ENCODE measurements at regions not wholly inside any gene's neighbourhood (a gene's known extent, or its start where the extent isn't known, plus 50 kb on each side); places are given as distances from the start of the nearest gene placed in this dataset.

DNA sequence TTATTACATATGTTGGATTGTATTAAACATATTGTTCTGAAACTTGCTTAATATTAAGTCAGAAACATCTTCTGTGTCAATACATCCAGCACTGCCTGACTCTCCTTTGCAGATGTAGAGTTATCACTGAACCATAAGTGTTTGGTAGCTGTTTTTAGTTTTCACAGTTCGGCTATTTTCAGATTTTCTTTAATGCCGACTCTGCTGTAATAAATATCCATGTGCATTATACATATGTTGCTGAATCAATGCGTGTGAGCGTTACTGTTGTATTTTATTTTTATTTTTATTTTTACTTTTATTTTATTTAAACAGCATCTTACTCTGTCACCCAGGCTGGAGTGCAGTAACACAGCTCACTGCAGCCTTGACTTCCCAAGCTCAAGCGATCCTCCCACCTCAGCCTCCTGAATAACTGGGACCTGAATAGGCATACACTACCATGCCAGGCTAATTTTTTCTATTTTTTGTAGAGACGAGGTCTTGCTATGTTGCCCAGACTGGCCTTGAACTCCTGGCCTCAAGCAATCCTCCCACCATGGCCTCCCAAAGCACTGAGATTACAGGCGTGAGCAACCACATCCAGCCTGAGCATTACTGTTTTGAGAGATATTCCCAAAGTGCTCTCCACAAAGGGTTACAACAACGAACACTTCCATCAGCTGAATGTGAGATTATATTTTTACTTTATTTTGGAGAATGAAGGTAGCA lies 50.7 kb upstream of the NOCT start:
- DNase-seq: no peak

GRCh38 chr4:138963412-138963811 lies 52.2 kb upstream of the NOCT start:
- no peak for DNase-seq

- no peak for DNase-seq
Observed at GRCh38 chr4:138961664-138962063, 53.9 kb upstream of the NOCT start.

DNA sequence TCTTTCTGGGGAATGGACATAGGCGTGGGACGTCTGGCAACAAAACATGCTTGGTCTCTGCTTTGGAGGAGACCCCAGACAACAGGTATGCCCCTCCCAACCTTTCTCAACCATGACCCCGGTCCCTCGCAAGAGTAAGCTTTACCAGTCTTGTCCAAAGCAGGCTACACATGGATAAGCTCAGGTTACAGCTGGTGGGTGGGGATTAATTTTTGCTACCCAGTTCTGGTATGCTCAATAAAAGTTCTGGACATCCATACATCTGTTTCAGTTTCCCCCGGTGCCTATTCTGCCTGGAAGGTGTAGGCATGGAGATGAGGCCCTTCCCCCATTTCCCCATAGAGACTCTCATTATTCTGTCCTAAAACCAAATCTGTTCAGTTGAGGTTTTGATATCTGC lies 54.5 kb upstream of the NOCT start:
- DNase-seq: no peak

- no peak for DNase-seq
Observed at GRCh38 chr4:138960175-138960710, 55.3 kb upstream of the NOCT start.

DNA sequence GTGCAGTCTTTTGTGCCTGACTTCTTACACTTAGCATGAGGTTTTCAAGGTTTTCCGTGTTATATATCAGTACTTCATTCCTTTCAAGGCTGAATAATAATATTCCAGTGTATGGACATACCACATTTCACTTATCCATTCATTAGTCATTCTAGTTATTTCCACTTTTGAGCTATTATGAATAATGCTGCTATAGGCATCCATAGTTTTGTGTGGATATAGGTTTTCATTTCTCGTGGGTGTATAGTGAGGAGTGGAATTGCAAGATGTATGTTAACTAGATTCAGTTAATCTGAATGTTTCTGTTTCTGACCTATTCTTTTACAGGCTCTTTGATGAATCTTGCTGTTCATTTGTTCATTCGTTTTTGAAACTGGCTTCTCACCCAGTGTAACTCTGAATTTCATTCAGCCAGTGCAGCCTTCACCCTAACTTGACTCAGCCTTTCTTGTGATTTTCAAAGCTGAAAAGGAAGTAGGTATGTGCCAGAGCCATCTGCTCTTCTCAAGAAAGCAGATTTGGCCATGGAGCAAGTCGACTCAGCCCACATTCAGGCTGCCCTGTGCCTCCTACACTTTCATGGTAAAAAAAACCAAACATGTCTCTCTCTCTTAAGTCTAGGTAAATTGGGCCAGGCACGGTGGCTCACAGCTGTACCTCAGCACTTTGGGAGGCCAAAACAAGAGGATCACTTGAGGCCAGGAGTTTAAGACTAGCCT lies 56.3 kb upstream of the NOCT start:
- DNase-seq: peak; percentile 71

DNA sequence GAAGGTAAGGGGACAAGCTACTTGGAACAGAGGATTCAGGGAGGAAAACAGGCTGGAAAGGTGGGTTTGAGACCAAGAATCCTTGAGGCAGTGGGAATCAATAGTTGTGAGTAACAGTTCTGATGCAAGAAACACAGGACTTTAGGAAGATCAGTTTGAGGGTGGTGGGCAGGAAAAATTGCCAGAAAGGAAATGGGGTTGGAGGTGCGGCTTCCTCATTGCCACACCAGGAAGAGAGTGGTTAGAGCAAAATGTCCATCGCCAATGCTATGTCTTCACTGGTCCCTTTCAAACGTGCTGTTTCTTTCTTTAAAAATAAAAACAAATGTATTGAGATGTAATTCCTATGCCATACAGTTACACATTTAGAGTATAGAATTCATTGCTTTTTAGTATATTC lies 57.1 kb upstream of the NOCT start:
- peak; percentile 86 for DNase-seq

GRCh38 chr4:138957302-138957701 lies 58.3 kb upstream of the NOCT start:
- DNase-seq: no peak

DNA sequence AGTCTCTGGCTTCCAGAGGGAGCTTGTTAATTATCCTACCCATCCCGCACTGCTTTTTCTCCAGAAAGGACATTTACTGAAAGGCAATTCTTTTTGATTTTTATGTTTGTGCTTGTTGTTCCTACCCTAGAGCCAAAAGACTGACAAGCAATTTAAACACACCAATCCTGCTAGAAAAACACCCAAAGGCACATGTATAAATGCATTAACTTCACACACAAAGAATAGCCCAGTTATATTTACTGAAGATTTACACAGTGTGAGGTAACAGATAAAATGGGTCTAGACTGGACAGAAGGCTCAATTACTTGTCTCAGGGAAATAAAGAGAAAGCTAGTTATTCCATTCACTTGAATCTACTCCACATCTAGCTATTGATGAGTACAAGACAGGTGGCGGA lies 61.2 kb upstream of the NOCT start:
- DNase-seq: no peak

DNA sequence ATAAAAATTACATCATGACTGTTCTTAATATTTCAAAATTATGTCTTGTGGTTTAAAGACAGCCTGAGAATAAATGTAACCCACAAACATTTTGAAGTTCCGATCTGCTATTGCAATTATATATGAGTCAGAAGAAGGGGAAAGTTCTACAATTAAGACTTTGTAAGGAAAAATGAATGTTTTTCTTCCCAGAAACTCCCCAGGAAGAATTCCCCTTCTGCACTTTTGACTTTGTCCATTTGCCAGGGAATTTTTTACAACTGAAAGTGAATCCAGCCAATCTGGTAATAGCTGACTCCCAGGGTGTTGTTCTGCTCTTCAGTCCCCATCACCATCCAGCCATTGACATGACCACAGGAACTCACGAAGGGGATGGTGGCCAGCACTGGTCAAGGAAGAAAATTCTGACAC lies 61.6 kb upstream of the NOCT start:
- DNase-seq: no peak

- DNase-seq: no peak
Observed at GRCh38 chr4:138952411-138952810, 63.2 kb upstream of the NOCT start.

DNA sequence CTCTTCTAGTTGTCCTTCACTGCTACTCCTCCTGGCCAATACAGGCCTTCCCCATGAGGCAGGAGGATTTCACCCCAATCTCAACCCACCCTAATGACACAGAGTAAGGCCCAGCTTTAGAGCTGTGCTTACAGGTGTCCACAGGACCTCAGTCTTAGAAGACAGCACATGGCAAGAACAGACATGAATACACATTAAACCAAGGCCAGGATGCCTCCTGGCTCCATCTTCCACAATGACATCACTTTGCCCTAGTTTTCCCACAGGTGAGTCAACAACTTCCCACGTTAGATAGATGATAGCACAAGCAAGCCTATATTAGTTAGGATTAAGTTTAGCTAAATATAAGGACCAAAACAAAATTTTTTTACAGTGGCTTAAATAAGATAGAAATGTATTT lies 63.8 kb upstream of the NOCT start:
- DNase-seq: no peak

DNA sequence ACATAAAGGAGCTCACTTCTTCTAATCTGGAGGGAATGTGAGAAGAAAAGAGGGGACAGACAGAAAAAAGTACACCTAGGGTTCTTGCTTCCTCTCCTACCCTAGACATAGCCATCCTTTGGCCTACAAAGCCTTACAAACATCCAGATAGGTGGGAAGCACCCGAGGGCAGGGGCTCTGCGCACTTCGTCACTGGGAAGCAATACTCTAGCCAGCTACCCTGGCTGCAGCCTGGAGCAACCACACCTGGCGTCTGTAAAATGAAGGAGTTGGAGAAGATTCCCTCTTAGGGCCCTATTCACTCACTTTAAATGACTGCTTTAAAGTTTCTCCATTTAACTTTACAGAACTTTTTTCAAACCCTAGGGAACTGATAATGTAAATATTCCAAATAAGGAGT lies 65.7 kb upstream of the NOCT start:
- no peak for DNase-seq

DNA sequence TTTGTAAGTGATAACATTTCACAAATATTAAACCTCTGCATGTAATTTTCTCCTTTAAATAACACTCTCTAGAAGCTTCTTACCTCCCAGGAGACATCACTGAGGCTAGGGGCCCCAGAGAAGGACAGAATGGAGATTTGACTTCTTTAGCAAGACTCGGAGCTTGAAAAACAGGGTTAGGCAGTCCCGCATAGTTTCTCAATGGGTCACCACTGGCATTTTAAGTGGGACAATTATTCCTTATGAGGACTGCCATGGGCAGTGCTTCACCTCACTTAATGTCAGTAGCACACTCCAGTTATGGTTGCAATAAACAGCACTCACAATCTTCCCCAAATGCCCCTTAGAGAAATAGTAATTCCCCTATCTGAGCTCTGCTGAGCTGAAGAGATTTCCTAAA lies 66.7 kb upstream of the NOCT start:
- no peak for DNase-seq

DNA sequence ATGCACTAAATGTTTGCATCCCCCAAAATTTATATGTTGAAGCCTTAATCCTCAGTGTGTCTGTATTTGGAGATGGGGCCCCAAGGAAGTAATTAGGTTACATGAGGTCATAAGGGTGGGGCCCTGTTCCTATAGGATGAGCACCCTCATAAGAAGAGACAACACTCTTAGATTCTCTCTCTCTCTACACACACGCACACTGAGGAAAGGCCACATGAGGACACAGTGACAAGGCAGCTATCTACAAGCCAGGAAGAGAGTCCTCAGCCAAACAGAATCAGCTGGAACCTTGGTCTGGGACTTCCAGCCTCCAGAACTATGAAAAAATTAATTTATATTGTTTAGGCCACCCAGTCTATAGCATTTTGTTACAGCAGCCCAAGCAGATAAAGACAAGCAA lies 69.3 kb upstream of the NOCT start:
- DNase-seq: no peak

- DNase-seq: no peak
Observed at GRCh38 chr4:138945840-138946239, 69.7 kb upstream of the NOCT start.

- DNase-seq: no peak
Observed at GRCh38 chr4:138945401-138945800, 70.2 kb upstream of the NOCT start.

DNA sequence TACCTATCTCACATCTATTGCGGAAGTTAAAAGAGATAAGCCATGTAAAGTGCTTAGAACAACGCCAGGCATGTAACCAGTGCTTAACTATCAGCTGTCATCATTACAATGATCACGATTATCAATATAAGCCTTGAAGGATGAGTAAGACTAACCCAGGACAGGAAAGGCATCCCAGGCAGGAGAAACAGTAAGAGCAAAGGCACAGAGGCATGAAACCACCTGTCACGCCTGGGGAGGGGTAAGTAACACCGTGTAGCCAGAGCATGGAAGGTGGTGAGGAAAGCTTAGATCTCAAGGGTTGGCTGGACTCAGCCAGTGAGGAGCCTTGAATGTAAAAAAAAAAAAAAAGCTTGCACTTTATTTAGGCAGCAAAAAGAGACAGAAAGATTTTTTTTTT lies 71.7 kb upstream of the NOCT start:
- no peak for DNase-seq

DNA sequence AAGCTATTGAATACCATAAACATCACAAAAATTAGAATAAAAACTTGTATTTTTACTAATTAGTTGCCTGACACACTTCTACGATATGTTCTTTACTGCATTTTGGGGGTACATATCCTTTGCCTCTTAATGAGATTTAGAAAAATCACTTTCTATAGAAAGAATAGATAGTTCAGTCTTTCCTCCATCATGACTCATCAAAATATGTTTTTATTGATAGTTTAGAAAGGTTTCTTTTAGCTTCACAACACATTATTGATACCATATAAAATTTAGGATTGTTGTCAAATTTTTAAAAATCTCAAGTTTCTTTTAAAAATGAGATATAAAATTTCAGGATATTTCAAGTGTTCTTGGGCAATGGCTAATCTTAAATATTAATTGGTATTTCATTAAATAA lies 74.5 kb upstream of the NOCT start:
- no peak for DNase-seq

DNA sequence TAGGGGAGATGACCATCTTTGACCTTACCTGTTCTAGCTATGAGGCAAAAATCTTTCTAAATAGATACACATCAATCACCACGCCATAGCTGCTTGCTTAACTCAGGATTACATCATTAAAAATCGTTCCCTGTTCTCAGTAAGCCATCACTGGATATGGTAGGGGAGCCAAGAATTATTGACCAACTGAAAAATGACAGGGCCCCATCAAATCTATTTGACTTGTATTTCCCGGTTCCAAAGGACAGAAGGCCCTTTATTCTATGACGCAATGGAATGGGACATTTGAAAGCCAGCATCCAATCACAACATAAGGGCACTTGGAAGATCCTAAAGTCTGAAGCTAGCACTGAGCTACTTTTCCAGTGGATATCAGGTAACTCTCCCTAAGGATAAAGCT lies 75.6 kb upstream of the NOCT start:
- DNase-seq: no peak

DNA sequence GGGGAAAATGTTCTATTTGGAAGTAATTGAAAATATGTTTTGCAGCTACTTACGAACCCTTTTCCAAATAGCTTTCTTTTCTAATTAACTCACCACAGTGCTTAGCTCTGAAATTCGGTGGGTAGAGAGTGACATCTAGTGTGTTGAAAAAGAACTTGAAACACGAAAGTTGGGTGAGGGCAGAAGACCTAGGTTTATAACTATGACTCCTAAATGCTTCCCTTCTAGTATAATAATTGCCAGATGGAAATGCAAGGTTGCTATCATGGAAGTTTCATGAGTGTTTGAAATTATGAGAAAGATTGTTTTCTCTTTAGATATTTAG lies 77.3 kb upstream of the NOCT start:
- DNase-seq: peak; percentile 25

DNA sequence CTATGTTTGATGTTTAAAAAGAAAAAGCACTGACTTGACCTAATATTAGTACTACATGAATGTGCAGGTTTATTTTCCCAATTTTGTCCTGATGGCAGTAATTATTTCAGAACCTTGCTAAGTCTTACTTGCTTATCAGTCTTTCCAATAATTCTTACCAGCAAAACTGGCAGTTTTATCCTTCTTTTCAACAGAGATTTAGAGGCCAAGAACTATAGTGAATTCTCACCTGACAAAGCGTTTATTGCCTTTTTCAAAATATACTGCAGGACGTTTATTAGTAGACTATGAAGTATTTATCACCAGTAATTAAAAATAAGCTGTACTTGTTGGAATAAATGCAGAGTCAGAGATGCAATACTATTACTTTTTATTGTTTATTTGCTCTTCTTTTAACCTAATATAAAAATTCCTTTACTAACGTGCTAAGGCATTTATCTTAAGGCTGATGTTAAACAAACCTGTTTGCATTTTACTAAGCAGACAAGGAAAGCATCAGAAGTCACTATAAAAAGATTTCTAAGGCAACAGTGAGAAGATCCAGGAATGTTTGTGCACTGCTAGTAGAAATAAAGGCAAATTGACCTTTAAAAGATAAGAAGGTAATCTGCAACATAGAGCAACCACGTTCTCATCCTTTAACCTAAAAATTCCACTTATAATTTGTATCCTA lies 80.3 kb upstream of the NOCT start:
- no peak for DNase-seq

DNA sequence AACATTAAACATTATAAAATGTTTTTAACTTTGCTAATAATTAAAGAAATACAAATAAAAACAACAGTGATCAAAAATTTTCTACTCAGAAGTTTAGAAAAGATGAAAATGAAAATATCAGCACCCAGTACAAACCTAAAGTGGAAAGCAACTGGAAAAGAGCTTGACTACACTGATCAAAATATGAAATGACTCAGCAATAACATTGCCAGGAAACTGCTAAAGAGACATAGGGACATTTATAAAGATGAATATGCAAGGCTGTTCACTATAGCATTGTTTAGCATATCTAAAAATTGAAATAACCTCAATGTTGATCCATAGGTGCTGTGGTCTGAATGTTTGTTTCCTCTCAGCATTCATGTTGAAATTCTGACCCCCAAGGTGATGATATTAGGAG lies 88.5 kb upstream of the NOCT start:
- no peak for DNase-seq

DNA sequence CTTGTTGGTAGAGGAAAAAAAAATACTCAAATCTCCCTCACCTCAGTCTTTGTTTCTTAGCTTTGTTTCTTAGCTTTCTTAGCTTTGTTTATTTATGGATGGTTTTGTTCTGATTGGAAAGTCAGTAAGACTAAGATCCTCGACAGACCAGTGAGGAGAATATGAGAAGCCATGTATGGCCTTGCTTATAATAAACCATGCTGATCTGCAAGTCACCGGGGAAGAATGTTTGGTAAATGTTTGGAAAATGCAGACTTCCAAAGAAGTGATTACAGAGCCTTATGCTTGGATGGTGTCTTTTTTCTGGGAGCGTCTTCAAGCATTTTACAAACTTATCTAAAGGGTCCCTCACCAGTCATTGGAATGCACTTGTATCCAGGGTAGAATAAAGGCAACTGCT lies 90.1 kb upstream of the NOCT start:
- no peak for DNase-seq

All from GF-D8 (cell line).